MV-4-11 (cell line): ENCODE measurements at regions not wholly inside any gene's neighbourhood (a gene's known extent, or its start where the extent isn't known, plus 50 kb on each side); places are given as distances from the start of the nearest gene placed in this dataset.
"Not testable (repeated sequence)": the region's sequence is repeated elsewhere in the genome, so short reads cannot be mapped to it uniquely, and the experiment has no call there.

ENCODE experiments used
- DNase-seq: peaks from one replicate; lab custom pipeline; 2025; lab: John Stamatoyannopoulos, UW

GRCh38 chr3:181533811-181534210, 177.9 kb upstream of the SOX2 start:
- DNase-seq: no peak

DNA sequence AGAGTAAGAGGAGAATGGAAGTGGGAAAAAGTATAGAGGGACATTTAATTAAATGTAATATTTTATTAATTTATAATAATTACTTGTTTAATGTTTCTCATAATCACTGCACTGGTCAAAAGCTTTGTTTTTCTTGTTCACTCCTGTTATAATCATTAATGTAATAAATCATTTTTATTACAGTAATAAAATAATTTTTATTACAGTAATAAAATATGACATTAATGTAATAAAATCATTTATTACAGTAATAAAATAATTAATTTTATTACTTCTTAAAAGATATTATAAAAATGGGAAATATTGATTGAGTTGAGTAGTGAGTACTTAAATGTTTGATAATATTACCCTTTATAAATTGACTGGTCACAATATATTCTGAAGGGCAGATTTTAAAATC, 181.1 kb upstream of the SOX2 start:
- no peak for DNase-seq

DNA sequence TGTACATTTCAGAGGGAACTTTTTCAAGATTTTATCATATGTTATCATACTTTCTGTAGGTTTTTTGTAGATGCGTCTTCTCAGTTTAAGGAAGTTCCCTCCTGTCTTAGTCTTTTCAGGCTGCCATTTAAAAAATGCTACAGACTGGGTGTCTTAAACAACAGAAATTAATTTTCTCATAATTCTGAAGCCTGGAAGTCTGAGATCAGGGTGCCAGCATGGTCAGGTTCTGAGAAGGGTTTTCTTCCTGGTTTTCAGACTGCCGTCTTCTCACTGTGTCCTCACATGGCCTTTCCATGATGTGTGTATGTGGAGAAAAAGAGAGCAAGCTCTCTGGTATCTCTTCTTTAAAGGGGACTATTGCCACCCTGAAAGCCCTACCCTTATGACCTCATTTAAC, 189.9 kb upstream of the SOX2 start:
- no peak for DNase-seq

GRCh38 chr3:181518222-181518621, 193.5 kb upstream of the SOX2 start:
- DNase-seq: no peak

- no peak for DNase-seq
These were observed 198.9 kb upstream of the SOX2 start for GRCh38 chr3:181512787-181513186.

DNA sequence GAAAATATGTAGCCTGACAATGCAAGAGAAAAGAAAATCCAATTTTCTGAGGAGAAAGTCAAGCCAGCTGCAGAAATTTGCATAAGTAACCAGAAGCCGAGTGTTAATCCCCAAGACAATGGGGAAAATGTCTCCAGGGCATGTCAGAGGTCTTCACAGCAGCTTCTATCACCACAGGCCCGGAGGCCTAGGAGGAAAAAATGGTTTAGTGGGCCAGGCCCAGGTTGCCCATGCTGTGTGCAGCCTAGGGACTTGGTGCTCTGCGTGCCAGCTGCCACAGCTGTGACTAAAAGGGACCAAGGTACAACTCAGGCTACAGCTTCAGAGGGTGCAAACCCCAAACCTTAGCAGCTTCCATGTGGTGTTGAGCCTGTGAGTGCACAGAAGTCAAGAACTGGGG, 201.2 kb upstream of the SOX2 start:
- no peak for DNase-seq

- no peak for DNase-seq
These were observed 214.4 kb upstream of the SOX2 start for GRCh38 chr3:181497358-181497757.

DNA sequence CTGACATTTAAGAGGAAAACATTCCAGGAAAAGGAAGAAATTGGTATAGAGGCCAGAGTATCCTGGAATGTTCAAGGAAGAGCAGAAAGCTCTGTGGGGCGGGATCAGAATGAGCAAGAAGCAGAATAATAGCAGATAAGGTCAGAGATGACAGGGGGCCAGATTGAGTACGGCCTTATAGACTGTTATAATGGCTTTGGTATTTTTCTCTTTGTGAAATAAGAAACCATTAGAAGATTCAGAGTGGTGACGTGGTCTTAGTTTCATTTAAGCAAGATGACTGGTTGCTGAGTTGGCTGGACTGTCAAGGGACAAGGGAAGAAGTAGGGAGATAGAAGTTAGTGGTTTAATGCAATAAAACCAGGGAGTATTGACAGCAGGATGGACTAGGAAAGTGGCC, 218.3 kb upstream of the SOX2 start:
- DNase-seq: no peak

- no peak for DNase-seq
These were observed 223.2 kb upstream of the SOX2 start for GRCh38 chr3:181488536-181488935.

GRCh38 chr3:181487236-181487978, 224.3 kb upstream of the SOX2 start:
- DNase-seq: no peak

GRCh38 chr3:181486141-181486885, 225.4 kb upstream of the SOX2 start:
- DNase-seq: no peak

GRCh38 chr3:181484026-181484425, 227.7 kb upstream of the SOX2 start:
- DNase-seq: no peak

GRCh38 chr3:181475146-181475545, 236.6 kb upstream of the SOX2 start:
- not testable (repeated sequence) for DNase-seq

DNA sequence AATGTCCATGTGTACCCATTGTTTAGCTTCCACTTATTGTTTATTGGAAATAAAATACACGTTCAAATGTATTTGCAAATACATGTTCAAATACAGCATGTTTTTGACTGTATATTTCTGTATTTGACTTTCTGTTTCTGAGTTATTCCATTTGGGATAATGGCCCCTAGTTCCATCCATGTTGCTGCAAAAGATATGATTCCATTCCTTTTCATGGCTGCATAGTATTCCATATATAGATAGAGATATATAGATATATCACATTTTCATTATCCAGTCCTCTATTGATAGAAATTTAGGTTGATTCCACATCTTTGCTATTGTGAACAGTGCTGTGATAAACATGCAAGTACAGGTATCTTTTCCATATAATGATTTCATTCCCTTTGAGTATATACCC, 241.4 kb upstream of the SOX2 start:
- no peak for DNase-seq

DNA sequence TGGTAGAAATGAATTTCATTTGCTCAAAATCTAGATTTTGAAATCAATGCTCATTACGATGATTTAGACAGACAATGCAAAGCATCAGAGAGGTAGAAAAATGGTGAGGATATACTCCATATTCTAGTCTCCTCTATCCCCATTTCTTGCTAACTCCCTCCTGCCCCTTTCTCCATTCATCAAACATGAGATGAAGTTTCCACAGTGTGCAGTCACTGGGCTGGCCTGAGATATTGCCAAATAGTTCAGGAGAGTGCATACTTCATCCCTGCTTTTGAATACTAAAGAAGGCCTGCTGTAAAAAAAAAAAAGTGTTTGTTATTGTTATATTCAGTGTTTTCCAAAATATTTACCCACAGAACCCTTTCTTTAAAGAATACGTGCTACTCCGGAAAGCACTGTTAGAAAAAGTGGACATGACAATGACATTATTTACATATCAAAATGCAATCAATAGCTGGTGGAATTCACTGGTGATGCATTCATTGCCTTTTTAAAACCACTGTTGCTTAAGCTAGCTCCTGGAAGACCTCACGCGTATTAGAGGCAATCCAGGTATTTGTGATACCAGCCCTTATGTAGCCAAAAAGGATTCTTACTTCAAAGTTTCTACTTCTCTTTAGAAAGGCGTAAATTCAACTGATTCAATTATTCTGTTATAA, 247.6 kb upstream of the SOX2 start:
- DNase-seq: no peak

- no peak for DNase-seq
These were observed 250.3 kb upstream of the SOX2 start for GRCh38 chr3:181461381-181461780.

GRCh38 chr3:181459516-181459915, 252.2 kb upstream of the SOX2 start:
- DNase-seq: no peak

- DNase-seq: no peak
These were observed 252.9 kb upstream of the SOX2 start for GRCh38 chr3:181458857-181459256.

GRCh38 chr3:181457756-181458155, 254.0 kb upstream of the SOX2 start:
- no peak for DNase-seq

- DNase-seq: no peak
These were observed 254.5 kb upstream of the SOX2 start for GRCh38 chr3:181457190-181457589.

DNA sequence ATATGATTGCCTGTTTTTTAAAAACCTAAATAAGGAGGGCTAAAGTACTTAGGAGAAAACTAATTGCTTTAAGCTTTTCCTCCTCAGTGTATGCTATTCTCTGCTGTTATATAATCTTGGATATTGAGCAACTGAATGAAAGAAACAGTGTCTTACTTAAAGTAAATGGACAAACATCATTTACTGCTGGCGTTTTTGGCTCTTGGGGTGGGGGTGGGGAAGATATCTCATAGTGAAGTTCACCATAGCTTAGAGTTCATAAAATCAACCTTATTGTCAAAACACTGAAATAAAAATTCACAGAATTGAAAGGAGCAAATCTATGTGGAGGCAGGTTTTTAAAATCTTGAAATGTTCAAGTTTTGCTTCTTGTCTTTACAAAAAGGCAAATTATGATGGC, 256.4 kb upstream of the SOX2 start:
- no peak for DNase-seq

DNA sequence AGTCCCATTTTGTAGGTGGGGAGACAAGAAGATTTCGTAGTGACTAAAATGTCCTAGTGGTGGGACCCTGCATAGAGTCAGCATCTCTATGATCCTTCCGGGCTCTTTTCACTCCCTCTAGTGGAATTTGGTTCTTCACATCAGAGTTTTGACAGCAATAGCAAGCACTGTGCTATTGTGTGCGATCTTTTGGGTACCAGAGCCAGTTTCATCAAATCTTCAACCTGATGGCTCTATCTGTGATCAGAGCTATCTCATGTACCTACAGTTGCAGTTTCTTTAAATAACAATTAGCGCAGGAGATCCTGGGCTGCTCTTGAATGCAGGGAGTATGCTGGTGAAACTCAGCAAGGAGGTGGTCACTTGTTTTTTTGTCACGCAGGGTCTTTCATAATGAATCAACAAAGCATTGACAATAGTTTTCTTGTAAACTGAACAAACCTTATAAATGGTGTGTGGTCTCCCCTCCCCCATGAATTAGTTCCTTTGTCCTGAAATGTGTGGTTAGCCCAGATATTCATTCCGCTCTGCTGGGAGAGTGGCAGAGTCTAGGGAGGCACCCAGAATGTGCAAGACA, 257.2 kb upstream of the SOX2 start:
- DNase-seq: no peak

- DNase-seq: no peak
These were observed 265.0 kb upstream of the SOX2 start for GRCh38 chr3:181446741-181447140.
